HG03095 (cell line): ENCODE measurements at regions not wholly inside any gene's neighbourhood (a gene's known extent, or its start where the extent isn't known, plus 50 kb on each side); places are given as distances from the start of the nearest gene placed in this dataset.

Experiments
- ATAC-seq: cut with Tn5 transposase; IDR thresholded peaks from one replicate; pipeline ENCODE4 v1.9.1; 2021; ENCODE audit warnings: moderate library complexity; ENCODE audit not compliant: unreplicated experiment

GRCh38 chr2:223508372-223508771 is 93.8 kb downstream of the SCG2 start:
- no peak for ATAC-seq

- ATAC-seq, result no peak
Measured at GRCh38 chr2:223510713-223511112, 91.4 kb downstream of the SCG2 start.

- ATAC-seq, result no peak
Measured at GRCh38 chr2:223511168-223511567, 91.0 kb downstream of the SCG2 start.

- no peak for ATAC-seq
Measured at GRCh38 chr2:223513771-223514455, 88.2 kb downstream of the SCG2 start.

GRCh38 chr2:223519471-223519870 is 82.7 kb downstream of the SCG2 start:
- no peak for ATAC-seq

GRCh38 chr2:223522796-223523195 is 79.4 kb downstream of the SCG2 start:
- no peak for ATAC-seq

GRCh38 chr2:223523551-223524001 is 78.6 kb downstream of the SCG2 start:
- ATAC-seq, result no peak

- no peak for ATAC-seq
Measured at GRCh38 chr2:223524066-223524465, 78.1 kb downstream of the SCG2 start.

GRCh38 chr2:223526106-223526505 is 76.1 kb downstream of the SCG2 start:
- ATAC-seq, result no peak

GRCh38 chr2:223528036-223528435 is 74.1 kb downstream of the SCG2 start:
- no peak for ATAC-seq

GRCh38 chr2:223529696-223530095 is 72.5 kb downstream of the SCG2 start:
- ATAC-seq, result no peak

GRCh38 chr2:223530811-223531210 is 71.3 kb downstream of the SCG2 start:
- ATAC-seq, result no peak

GRCh38 chr2:223532161-223532560 is 70.0 kb downstream of the SCG2 start:
- no peak for ATAC-seq

GRCh38 chr2:223532712-223533111 is 69.4 kb downstream of the SCG2 start:
- no peak for ATAC-seq

GRCh38 chr2:223536546-223536945 is 65.6 kb downstream of the SCG2 start:
- ATAC-seq, result no peak

- ATAC-seq, result no peak
Measured at GRCh38 chr2:223537115-223537514, 65.0 kb downstream of the SCG2 start.

GRCh38 chr2:223537651-223538601 is 64.2 kb downstream of the SCG2 start:
- ATAC-seq, result no peak

GRCh38 chr2:223538920-223539440 is 63.2 kb downstream of the SCG2 start:
- ATAC-seq, result no peak

- ATAC-seq, result no peak
Measured at GRCh38 chr2:223541546-223541945, 60.6 kb downstream of the SCG2 start.

GRCh38 chr2:223542501-223542900 is 59.7 kb downstream of the SCG2 start:
- no peak for ATAC-seq

- no peak for ATAC-seq
Measured at GRCh38 chr2:223545406-223545805, 56.8 kb downstream of the SCG2 start.

- ATAC-seq, result no peak
Measured at GRCh38 chr2:223545830-223546229, 56.3 kb downstream of the SCG2 start.
